ENCODE measurements at regions not wholly inside any gene's neighbourhood (a gene's known extent, or its start where the extent isn't known, plus 50 kb on each side); places are given as distances from the start of the nearest gene placed in this dataset.
"Not testable (repeated sequence)": the region's sequence is repeated elsewhere in the genome, so short reads cannot be mapped to it uniquely, and the experiment has no call there.

GRCh38 chr9:83125671-83126070 is 62.7 kb upstream of the RASEF start:
- no peaks in the 10 kb centered on the region for H3K27me3 Mint-ChIP-seq (ENCODE audit: low read depth)
- DNase-seq (ENCODE audit: low spot score): no peak
- H3K27ac Mint-ChIP-seq (ENCODE audit: unreplicated experiment): no peak overlapping the region
- no peak for TF ChIP-seq CTCF (IDR thresholded peaks at IDR 0.05)
- no peaks in the 10 kb centered on the region for H3K9me3 Mint-ChIP-seq (ENCODE audit: low read depth)
- no peaks in the 10 kb centered on the region for H3K36me3 Mint-ChIP-seq (ENCODE audit: low read depth)
- no peaks in the 10 kb centered on the region for H3K4me1 Mint-ChIP-seq (ENCODE audit: low read depth)
- no peak overlapping the region for H3K4me3 Mint-ChIP-seq (ENCODE audit: unreplicated experiment)

GRCh38 chr9:83119873-83120272 is 56.9 kb upstream of the RASEF start:
- Mint-ChIP-seq H3K36me3 (ENCODE audit: low read depth) (no peaks in the 10 kb centered on the region), H3K27ac (ENCODE audit: unreplicated experiment) (no peak overlapping the region), H3K4me1 (ENCODE audit: low read depth) (peaks cover 5% of the 10 kb centered on the region)

GRCh38 chr9:83116026-83116425 is 53.1 kb upstream of the RASEF start:
- Mint-ChIP-seq H3K4me3 (ENCODE audit: unreplicated experiment) (no peak overlapping the region), H3K27me3 (ENCODE audit: low read depth) (no peaks in the 10 kb centered on the region)
- DNase-seq (ENCODE audit: low spot score): no peak

More at GRCh38 chr9:83119873-83120272, 56.9 kb upstream of the RASEF start:
- H3K4me3 Mint-ChIP-seq (ENCODE audit: unreplicated experiment): no peak overlapping the region
- peaks cover 5% of the 10 kb centered on the region for H3K9me3 Mint-ChIP-seq (ENCODE audit: low read depth)
- TF ChIP-seq CTCF (IDR thresholded peaks at IDR 0.05): no peak
- H3K27me3 Mint-ChIP-seq (ENCODE audit: low read depth): no peaks in the 10 kb centered on the region
- DNase-seq (ENCODE audit: low spot score): no peak

GRCh38 chr9:83113445-83113844 is 50.5 kb upstream of the RASEF start:
- not testable (repeated sequence) for DNase-seq (ENCODE audit: low spot score); H3K27me3 Mint-ChIP-seq (ENCODE audit: low read depth); H3K27ac Mint-ChIP-seq (ENCODE audit: unreplicated experiment); H3K4me3 Mint-ChIP-seq (ENCODE audit: unreplicated experiment); H3K4me1 Mint-ChIP-seq (ENCODE audit: low read depth); H3K36me3 Mint-ChIP-seq (ENCODE audit: low read depth)
- peaks cover 20% of the 10 kb centered on the region for H3K9me3 Mint-ChIP-seq (ENCODE audit: low read depth)

More at GRCh38 chr9:83116026-83116425, 53.1 kb upstream of the RASEF start:
- Mint-ChIP-seq H3K4me1 (ENCODE audit: low read depth) (peaks cover 5% of the 10 kb centered on the region), H3K9me3 (ENCODE audit: low read depth) (peaks cover 20% of the 10 kb centered on the region), H3K36me3 (ENCODE audit: low read depth) (peaks cover 2% of the 10 kb centered on the region), H3K27ac (ENCODE audit: unreplicated experiment) (no peak overlapping the region)
- no peak for TF ChIP-seq CTCF (IDR thresholded peaks at IDR 0.05)

Measured in chondrocyte (in vitro differentiated cells).